ENCODE measurements at regions not wholly inside any gene's neighbourhood (a gene's known extent, or its start where the extent isn't known, plus 50 kb on each side); places are given as distances from the start of the nearest gene placed in this dataset.

DNA sequence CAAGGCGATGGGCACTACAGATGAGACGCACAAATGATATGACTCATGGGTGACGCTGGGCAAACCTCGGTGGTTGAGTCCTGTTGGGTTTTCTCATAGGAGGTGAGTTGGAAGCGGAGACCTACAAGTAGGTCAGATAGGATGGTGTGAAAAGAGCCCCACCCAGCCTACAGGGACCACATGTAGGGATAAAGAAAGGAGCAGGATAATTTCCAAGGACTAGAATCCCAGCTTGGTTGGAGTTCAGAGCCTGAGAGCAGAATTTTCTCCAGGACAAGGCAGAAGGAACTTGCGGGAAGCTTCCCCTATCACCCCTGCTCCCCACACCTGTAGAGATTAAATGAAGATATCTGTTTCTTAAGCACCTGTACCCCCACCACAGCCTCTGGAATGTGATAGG is 489.7 kb upstream of the CDH4 start:
- Histone ChIP-seq H3K9me3 (replicated peaks) (peaks cover 8% of the 10 kb centered on the region), H3K27ac (replicated peaks) (no peak overlapping the region), H3K27me3 (ENCODE audit: low read depth) (peaks cover 23% of the 10 kb centered on the region), H3K4me3 (no peak overlapping the region), H3K4me1 (no peaks in the 10 kb centered on the region), H3K36me3 (no peaks in the 10 kb centered on the region)
- intact Hi-C loops (cut with micrococcal nuclease) = no loop called here
- no peak for DNase-seq
- TF ChIP-seq, protein P1, sequence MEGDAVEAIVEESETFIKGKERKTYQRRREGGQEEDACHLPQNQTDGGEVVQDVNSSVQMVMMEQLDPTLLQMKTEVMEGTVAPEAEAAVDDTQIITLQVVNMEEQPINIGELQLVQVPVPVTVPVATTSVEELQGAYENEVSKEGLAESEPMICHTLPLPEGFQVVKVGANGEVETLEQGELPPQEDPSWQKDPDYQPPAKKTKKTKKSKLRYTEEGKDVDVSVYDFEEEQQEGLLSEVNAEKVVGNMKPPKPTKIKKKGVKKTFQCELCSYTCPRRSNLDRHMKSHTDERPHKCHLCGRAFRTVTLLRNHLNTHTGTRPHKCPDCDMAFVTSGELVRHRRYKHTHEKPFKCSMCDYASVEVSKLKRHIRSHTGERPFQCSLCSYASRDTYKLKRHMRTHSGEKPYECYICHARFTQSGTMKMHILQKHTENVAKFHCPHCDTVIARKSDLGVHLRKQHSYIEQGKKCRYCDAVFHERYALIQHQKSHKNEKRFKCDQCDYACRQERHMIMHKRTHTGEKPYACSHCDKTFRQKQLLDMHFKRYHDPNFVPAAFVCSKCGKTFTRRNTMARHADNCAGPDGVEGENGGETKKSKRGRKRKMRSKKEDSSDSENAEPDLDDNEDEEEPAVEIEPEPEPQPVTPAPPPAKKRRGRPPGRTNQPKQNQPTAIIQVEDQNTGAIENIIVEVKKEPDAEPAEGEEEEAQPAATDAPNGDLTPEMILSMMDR (IDR thresholded peaks at IDR 0.05; ENCODE audit: borderline replicate concordance) = no peak

- TF ChIP-seq, protein P1 (IDR thresholded peaks at IDR 0.05; ENCODE audit: borderline replicate concordance) = no peak
- Histone ChIP-seq H3K4me1 (no peaks in the 10 kb centered on the region), H3K36me3 (no peaks in the 10 kb centered on the region), H3K27ac (replicated peaks) (no peak overlapping the region), H3K9me3 (replicated peaks) (peaks cover 6% of the 10 kb centered on the region), H3K27me3 (ENCODE audit: low read depth) (peaks cover 29% of the 10 kb centered on the region), H3K4me3 (no peak overlapping the region)
- intact Hi-C loops (cut with micrococcal nuclease) = no loop called here
- DNase-seq = no peak
These were observed 487.7 kb upstream of the CDH4 start for GRCh38 chr20:60764328-60764727.

DNA sequence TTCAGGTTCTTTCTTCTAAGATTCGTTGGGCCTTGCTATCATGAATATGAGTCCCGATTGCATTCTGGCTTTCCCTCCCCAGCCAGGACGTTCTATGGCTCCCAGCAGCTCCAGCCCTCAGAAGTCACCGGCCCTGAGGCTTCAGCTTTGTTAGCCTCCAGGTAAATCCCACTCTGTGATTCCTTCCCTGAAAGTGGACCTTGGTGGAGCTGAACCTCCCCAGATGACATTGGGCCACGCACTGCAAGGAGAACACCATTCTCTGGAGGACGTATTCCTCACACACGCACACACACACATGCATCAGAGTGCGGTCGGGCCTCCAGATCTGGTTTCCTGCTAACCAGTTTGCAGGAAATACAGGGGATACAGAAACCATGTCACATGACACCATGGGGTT is 487.3 kb upstream of the CDH4 start:
- TF ChIP-seq, protein P1 (IDR thresholded peaks at IDR 0.05; ENCODE audit: borderline replicate concordance) = no peak
- peaks cover 9% of the 10 kb centered on the region for H3K9me3 ChIP-seq (replicated peaks)
- intact Hi-C loops (cut with micrococcal nuclease) = no loop called here

DNA sequence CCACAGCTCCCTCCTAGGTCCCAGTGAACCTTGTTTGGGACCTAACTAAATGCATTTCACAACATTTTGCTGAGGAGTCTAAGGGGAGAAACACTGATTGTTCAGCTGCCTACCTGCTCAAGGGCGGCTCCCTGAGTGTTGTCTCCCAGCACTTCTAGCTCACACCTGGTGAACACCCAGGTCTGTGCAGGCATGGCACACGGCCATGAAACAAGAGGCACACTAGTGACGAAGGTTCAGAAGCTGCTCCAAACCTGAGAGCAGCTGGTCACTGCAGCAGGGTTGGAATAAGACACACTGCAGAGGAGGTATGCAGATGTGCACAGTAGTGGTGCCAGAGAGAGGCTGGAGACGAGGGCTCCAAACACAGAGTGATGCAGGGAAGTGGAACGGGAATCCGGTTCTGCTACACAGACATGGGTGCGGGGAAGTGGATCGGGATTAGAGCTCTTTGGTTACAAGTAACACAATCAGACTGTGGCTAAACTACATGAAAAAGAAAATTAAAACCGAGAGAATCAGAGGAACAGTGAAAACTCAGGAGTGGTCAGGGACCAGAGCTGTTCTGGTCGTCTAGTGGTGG is 486.1 kb upstream of the CDH4 start:
- TF ChIP-seq, protein P1 (IDR thresholded peaks at IDR 0.05; ENCODE audit: borderline replicate concordance) = no peak
- intact Hi-C loops (cut with micrococcal nuclease) = no loop called here
- peaks cover 20% of the 10 kb centered on the region for H3K9me3 ChIP-seq (replicated peaks)
- H3K36me3 ChIP-seq = no peaks in the 10 kb centered on the region
- H3K27ac ChIP-seq (replicated peaks) = no peak overlapping the region
- H3K4me3 ChIP-seq = no peak overlapping the region
- no peaks in the 10 kb centered on the region for H3K4me1 ChIP-seq
- DNase-seq = no peak
- peaks cover 28% of the 10 kb centered on the region for H3K27me3 ChIP-seq (ENCODE audit: low read depth)

More for the DNA sequence above, 487.3 kb upstream of the CDH4 start:
- no peaks in the 10 kb centered on the region for H3K36me3 ChIP-seq
- H3K4me1 ChIP-seq = no peaks in the 10 kb centered on the region
- no peak for DNase-seq
- H3K27ac ChIP-seq (replicated peaks) = no peak overlapping the region
- H3K4me3 ChIP-seq = no peak overlapping the region
- peaks cover 31% of the 10 kb centered on the region for H3K27me3 ChIP-seq (ENCODE audit: low read depth)

DNA sequence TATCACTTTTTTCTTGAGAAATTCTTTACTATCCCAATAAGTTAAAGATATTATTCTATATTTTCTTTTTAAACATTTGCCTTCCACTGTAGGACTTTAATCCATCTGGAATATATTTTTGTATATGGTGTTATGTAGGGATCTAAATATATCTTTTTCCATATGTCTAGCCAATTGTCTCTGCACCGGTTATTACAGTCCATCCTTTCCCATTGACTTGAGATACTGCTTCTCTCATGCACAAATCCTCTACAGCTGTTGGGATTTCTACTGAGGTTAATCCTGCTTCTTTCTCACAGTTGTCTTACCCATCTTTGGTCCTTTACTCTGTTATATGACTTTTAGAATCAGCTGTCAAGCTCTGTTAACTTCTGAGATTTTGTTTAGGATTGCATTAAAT is 483.8 kb upstream of the CDH4 start:
- H3K4me3 ChIP-seq = no peak overlapping the region
- H3K36me3 ChIP-seq = no peaks in the 10 kb centered on the region
- peaks cover 10% of the 10 kb centered on the region for H3K27me3 ChIP-seq (ENCODE audit: low read depth)
- H3K4me1 ChIP-seq = no peaks in the 10 kb centered on the region
- no peak for DNase-seq
- H3K9me3 ChIP-seq (replicated peaks) = peaks cover 20% of the 10 kb centered on the region
- intact Hi-C loops (cut with micrococcal nuclease) = no loop called here
- TF ChIP-seq, protein P1 (IDR thresholded peaks at IDR 0.05; ENCODE audit: borderline replicate concordance) = no peak
- H3K27ac ChIP-seq (replicated peaks) = no peak overlapping the region
